ENCODE measurements at regions not wholly inside any gene's neighbourhood (a gene's known extent, or its start where the extent isn't known, plus 50 kb on each side); places are given as distances from the start of the nearest gene placed in this dataset.

DNA sequence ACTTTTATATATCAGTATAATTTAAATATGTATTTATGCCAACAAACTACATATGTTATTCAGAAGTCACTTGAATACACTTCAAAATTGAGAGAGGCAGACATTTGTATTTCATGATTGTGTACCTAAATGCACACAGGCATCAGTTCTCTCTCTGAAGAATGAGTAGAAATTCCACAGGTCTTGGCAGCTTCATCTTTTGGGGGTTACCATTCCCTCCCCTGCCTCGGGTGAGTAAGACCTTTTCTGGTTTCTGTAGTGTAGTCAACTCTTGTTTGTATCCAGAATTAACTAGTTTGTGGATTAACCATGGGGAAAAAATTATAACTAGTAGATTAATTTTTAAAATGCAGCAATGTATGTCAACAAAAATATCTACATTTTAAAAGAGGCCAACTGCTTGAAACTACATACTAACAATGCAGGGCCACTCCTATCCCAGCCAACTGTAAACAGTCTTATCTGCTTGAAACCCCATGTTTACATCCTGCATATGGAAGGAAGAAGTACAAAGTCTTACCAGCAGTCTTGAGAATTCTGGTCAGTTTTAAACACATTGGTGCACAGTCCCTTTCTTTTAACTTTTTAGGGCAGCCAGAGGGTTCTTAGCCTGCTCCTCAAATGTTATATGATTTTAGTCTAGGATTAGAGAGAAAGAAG, 339.6 kb upstream of the KIF2A start:
- DNase-seq (ENCODE audit: low spot score), result no peak

GRCh38 chr5:61966997-61967396, 339.0 kb upstream of the KIF2A start:
- DNase-seq (ENCODE audit: low spot score), result no peak

- DNase-seq (ENCODE audit: low spot score), result no peak
Measured at GRCh38 chr5:61967681-61968080, 338.3 kb upstream of the KIF2A start.

DNA sequence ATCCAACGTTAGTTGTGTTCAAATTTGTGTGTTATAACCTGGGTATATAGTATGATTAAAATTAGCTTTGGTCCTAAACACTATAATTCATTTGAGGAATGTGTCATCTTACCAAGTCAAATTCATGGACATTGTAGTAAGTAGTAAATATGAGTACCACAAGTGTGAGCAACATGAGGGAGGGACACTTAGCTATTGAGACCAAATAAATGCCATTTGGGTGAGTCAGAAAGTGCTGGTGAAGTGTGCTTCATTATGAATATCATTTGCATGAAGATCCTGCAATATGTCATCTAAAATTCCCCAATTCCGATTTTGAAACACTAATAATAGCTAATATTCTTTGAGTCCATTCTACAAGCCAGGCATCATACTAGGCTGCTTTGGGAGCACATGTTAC, 336.7 kb upstream of the KIF2A start:
- DNase-seq (ENCODE audit: low spot score), result no peak

GRCh38 chr5:61969755-61970154, 336.3 kb upstream of the KIF2A start:
- DNase-seq (ENCODE audit: low spot score), result no peak

GRCh38 chr5:61970218-61970617, 335.8 kb upstream of the KIF2A start:
- DNase-seq (ENCODE audit: low spot score), result no peak

GRCh38 chr5:61974680-61975079, 331.3 kb upstream of the KIF2A start:
- DNase-seq (ENCODE audit: low spot score), result no peak

- DNase-seq (ENCODE audit: low spot score), result no peak
Measured at GRCh38 chr5:61981886-61982285, 324.1 kb upstream of the KIF2A start.

- no peak for DNase-seq (ENCODE audit: low spot score)
Measured at GRCh38 chr5:61991430-61991829, 314.6 kb upstream of the KIF2A start.

- no peak for DNase-seq (ENCODE audit: low spot score)
Measured at GRCh38 chr5:61991866-61992265, 314.1 kb upstream of the KIF2A start.

GRCh38 chr5:61993295-61993927, 312.6 kb upstream of the KIF2A start:
- DNase-seq (ENCODE audit: low spot score), result no peak

DNA sequence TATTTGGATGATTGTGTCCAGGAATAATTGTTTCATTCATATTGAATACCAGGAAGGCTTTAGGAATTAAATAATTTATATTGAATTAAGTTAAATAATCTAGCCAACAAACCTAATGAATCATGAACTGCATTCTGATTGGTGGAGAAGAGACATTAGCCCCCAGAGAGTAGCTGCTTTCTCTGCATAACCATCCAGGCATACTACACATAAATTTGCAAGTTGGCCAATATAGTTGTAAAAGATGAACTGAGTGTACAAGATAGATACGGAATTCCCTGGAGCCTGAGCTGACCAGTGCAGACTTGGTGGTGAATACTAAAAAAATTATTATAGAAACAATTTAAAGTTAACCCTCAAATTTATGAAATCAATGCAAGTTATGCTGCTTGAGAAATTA, 311.8 kb upstream of the KIF2A start:
- DNase-seq (ENCODE audit: low spot score), result no peak

DNA sequence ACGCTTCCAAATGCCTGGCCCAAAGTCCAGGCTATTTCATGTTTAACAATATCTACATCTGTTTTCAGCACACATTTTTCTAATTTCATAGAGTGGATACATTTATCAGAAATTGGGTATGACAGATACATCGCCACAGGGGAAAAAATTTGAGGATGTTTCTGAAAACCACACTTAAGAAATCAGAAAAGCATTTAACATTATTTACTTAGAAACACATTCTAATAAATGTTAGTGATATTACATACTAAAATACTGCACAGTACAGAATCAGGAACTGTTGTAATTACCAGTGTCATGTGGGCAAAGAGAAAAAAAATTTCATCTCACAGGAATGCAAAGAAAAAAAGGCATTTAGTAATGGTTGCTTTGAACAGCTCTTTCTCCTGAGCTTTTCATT, 310.5 kb upstream of the KIF2A start:
- DNase-seq (ENCODE audit: low spot score), result no peak

DNA sequence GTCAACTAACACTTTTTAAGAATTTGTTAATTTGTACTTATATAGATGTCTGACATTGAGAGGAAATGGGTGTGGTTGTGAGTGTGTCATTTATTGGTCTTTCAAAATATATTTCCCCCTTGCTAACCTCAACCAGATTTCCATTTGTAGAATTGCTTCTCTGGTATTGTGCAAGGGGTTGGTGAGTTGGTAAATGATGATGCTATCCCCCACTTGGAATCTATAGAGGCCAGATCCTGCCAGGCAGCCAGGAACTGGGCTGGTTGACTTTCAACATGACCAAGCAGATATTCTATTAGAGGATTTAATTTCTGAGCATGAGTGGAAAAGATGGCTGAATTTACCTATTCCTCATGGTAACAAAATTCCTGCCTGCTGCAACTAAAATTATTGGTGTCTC, 306.6 kb upstream of the KIF2A start:
- no peak for DNase-seq (ENCODE audit: low spot score)

DNA sequence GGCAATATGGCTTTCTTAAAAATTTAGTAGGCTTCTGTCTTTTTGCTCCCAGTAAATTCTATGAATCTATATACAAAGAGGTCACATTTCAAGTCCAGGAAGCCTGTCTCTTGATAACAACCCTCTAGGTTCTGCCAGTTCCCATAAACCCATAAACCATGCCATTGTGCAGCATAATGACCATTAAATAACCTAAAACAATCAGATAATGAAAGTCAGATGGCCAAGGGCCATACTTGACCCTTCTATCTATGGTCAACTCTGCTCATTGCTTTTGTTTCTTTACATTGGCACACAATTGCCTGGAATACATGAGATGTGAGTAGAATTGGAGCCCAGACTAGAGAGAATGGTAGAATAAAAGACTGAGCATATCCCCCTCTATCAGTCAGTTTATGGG, 305.4 kb upstream of the KIF2A start:
- no peak for DNase-seq (ENCODE audit: low spot score)

GRCh38 chr5:62001640-62002039, 304.4 kb upstream of the KIF2A start:
- no peak for DNase-seq (ENCODE audit: low spot score)

GRCh38 chr5:62002436-62002835, 303.6 kb upstream of the KIF2A start:
- no peak for DNase-seq (ENCODE audit: low spot score)

GRCh38 chr5:62005551-62005950, 300.5 kb upstream of the KIF2A start:
- DNase-seq (ENCODE audit: low spot score), result no peak

DNA sequence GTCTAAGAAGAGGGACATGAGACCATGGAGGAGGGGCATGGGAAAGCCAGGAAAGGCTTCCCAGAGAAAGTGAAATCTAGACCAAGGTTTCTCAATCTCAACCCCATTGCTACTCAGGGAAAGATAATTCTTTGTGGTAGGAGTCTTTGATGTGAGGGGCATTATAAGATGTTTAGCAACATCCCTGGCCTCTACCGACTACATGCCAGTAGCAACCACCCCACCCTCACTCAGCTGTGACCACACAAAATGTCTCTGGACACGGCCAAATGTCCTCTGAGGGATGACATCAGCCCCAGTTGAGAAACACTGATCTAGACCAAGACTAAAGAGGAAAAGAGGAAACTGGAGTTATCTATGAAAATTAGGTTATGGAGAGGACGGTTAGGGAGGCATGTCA, 298.5 kb upstream of the KIF2A start:
- DNase-seq (ENCODE audit: low spot score), result no peak

DNA sequence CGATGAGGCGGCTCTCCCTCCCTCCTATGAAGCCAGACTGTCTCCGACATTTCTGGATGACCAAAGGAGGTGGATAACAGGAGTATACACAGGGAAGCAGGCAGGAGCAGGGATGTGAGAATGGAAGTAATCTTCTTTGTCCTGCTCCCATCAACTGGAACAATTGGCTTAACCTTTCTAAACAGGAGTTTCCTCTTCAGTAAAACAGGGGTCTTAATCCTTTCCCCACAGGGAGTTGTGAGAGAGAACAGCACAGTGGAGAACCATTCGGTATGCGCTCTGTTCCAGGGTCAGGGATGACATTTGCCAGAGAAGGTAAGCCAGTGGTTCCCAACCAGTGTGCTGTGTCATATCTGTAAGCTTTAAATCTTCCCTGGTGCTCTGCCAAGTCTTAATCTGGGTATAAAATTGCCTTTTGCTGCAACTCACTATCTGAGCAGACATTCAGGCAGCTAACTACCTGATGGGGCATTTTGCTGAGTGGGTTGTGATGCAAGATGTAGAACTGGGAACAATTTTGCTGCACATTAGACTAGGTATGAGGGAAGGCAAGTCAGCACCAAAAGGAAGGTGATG, 294.8 kb upstream of the KIF2A start:
- DNase-seq (ENCODE audit: low spot score), result no peak

DNA sequence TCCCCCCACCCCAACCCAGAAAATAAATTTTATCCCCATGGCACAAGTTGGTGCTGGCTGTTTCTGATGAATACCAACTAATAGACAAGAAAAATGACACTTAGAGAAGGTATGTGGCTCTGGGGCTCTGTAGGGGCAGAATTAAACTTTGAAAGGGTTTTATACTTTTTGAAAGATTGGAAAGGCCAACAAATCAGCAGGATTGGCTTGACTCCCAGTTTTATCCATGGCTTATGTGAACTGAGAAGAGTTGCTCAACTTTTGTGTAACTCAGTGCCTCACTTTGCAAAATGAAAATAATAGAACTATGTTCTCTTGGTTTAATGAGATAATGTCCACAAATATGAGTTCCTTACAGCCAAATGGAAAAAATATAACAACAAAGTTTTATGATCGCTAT, 288.9 kb upstream of the KIF2A start:
- DNase-seq (ENCODE audit: low spot score), result no peak

DNA sequence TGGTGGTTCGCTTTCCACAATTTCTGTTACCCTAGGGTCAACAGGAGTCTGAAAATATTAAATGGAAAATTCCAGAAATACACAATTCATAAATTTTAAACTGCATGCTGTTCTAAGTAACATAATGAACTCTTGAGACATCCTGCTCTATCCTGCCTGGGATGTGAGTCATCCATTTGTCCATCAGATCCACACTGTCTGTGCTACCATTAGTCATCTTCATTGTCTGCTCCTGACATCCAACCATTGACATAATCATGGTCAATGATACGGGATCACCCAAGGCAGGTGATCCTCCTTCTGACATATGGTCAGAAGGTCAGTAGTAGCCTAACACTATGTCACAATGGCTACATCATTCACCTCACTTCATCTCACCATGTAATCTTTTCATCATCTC, 276.7 kb upstream of the KIF2A start:
- no peak for DNase-seq (ENCODE audit: low spot score)

GRCh38 chr5:62030326-62030725, 275.7 kb upstream of the KIF2A start:
- no peak for DNase-seq (ENCODE audit: low spot score)

DNA sequence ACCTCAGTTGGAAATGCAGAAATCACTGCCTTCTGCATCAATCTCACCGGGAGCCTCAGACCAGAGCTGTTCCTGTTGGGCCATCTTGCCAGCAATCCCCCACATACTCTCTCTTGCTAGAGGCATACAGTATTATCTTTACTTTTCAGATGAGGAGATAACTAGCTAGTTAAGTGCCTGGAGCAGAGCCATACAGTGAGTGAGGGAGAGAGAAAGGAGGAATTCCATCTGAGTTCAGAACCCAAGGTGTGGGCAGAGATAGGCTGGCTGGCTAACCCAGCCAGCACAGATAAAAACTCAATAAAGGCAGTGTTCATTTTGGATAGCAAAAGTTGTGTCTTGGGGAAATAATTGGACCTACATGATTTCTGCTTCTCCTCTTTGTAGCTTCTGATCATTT, 268.0 kb upstream of the KIF2A start:
- no peak for DNase-seq (ENCODE audit: low spot score)

Data from CD4-positive, alpha-beta T cell treated with Interleukin-6 at 100 ng/mL for 8 hours (primary cell).